Esophagus squamous epithelium (tissue), 4 donors: ENCODE measurements at regions not wholly inside any gene's neighbourhood (a gene's known extent, or its start where the extent isn't known, plus 50 kb on each side); places are given as distances from the start of the nearest gene placed in this dataset.

Source experiments
- POLR2A ChIP-seq, 4 donors: fragments of 450-650 bp; IDR thresholded peaks; one replicate each; pipeline ENCODE4 v1.6.1; 2017; ENCODE audit warnings: antibody characterized with exemption in 4 of 4, mild to moderate bottlenecking in 4 of 4, moderate library complexity in 3 of 4
- TF ChIP-seq, protein P1 (sequence below), 6 experiments: fragments of 450-650 bp in 4 of 6; fragments of 200-600 bp in 2 of 6; sonication (generic) in 2 of 6; IDR thresholded peaks; one replicate each; pipeline ENCODE4 v1.5.1; 2016 to 2019; ENCODE audit warnings: antibody characterized with exemption in 6 of 6, mild to moderate bottlenecking in 4 of 6, moderate library complexity in 4 of 6

DNA sequence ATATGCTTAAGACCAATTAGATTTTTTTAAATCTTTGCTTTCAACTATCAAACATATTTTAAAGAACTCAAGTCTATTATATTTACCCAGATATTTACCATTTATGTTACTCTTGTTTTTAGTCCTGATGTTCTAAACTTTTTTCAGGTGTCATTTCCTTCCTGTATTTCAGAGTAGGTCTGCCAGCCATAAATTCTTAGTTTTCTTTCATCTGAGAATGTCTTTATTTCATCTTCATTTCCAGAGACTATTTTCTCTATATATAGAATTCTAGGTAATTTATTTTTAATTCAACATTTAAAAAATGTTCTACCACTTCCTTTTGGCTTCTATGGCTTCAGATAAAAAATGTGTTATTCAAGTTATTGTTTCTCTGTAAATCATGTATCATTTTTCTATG, 218.2 kb upstream of the AMIGO2 start:
- TF ChIP-seq, protein P1, sequence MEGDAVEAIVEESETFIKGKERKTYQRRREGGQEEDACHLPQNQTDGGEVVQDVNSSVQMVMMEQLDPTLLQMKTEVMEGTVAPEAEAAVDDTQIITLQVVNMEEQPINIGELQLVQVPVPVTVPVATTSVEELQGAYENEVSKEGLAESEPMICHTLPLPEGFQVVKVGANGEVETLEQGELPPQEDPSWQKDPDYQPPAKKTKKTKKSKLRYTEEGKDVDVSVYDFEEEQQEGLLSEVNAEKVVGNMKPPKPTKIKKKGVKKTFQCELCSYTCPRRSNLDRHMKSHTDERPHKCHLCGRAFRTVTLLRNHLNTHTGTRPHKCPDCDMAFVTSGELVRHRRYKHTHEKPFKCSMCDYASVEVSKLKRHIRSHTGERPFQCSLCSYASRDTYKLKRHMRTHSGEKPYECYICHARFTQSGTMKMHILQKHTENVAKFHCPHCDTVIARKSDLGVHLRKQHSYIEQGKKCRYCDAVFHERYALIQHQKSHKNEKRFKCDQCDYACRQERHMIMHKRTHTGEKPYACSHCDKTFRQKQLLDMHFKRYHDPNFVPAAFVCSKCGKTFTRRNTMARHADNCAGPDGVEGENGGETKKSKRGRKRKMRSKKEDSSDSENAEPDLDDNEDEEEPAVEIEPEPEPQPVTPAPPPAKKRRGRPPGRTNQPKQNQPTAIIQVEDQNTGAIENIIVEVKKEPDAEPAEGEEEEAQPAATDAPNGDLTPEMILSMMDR (IDR thresholded peaks at IDR 0.05) = no peak
- no peak for TF ChIP-seq POLR2A (IDR thresholded peaks at IDR 0.05)
